ENCODE measurements at regions not wholly inside any gene's neighbourhood (a gene's known extent, or its start where the extent isn't known, plus 50 kb on each side); places are given as distances from the start of the nearest gene placed in this dataset.

- no peaks in the 10 kb centered on the region for H3K4me1 ChIP-seq (ENCODE audit: insufficient read depth, insufficient read length)
- DNase-seq (ENCODE audit: low read depth, low spot score), result no peak
- no peak overlapping the region for H3K4me3 ChIP-seq (ENCODE audit: insufficient read length, low read depth)
- no peaks in the 10 kb centered on the region for H3K9me3 ChIP-seq (ENCODE audit: insufficient read depth, low read length)
- no peaks in the 10 kb centered on the region for H3K27me3 ChIP-seq (ENCODE audit: insufficient read depth, insufficient read length)
- TF ChIP-seq ZNF274 (IDR thresholded peaks at IDR 0.05; ENCODE audit: low read depth, low read length) (no peak), SUZ12 (IDR thresholded peaks at IDR 0.05; ENCODE audit: extremely low read depth, insufficient read depth, insufficient read length) (no peak), YY1 (IDR thresholded peaks at IDR 0.05; ENCODE audit: insufficient read depth, insufficient read length) (no peak)
- H3K9ac ChIP-seq (ENCODE audit: insufficient read length, low read depth), result no peak overlapping the region
- no peaks in the 10 kb centered on the region for H3K36me3 ChIP-seq (ENCODE audit: insufficient read depth, insufficient read length, low read length)
Measured at GRCh38 chr5:57948091-57948490, 465.5 kb upstream of the ACTBL2 start.

DNA sequence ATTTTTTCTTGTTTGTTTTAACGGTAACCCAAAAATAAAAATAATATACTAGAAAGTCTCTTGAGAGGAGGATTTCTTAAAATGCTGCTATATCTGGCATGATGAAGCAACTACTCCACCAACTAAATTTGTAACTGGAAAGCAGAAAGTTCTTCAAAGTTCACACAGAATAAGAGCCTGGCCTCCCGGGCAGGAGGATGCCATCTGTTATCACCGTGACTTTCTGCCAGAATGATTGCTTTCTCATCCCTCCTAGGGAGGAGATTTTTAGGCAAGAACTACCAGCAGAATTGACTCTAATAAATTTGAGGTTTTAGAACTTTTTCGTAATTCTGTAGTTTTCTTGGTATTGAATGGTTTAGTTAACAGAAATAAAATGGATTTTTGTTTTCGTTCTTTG, 464.6 kb upstream of the ACTBL2 start:
- no peak for DNase-seq (ENCODE audit: low read depth, low spot score)
- TF ChIP-seq YY1 (IDR thresholded peaks at IDR 0.05; ENCODE audit: insufficient read depth, insufficient read length) (no peak), SUZ12 (IDR thresholded peaks at IDR 0.05; ENCODE audit: extremely low read depth, insufficient read depth, insufficient read length) (no peak), ZNF274 (IDR thresholded peaks at IDR 0.05; ENCODE audit: low read depth, low read length) (no peak)
- Histone ChIP-seq H3K4me3 (ENCODE audit: insufficient read length, low read depth) (no peak overlapping the region), H3K9me3 (ENCODE audit: insufficient read depth, low read length) (no peaks in the 10 kb centered on the region), H3K27me3 (ENCODE audit: insufficient read depth, insufficient read length) (no peaks in the 10 kb centered on the region), H3K4me1 (ENCODE audit: insufficient read depth, insufficient read length) (no peaks in the 10 kb centered on the region), H3K9ac (ENCODE audit: insufficient read length, low read depth) (no peak overlapping the region), H3K36me3 (ENCODE audit: insufficient read depth, insufficient read length, low read length) (no peaks in the 10 kb centered on the region)

DNA sequence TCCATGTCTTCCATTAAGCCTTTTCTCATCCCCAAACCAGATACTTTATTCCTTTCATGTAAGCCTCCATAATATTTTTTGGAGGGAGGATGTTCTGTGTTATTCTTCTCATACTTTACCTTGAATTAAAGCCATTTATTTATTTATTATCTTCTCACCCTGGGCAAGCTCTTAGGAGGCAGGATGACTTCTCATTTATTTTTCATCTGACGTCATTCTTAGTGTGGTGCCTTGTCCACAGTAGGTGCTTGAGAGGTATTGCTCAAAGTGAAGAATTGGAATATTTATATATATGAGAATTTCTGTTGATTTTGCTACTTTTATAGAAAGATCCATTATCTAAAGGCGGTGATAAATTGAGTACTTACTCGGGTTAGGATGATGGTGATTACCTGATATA, 458.3 kb upstream of the ACTBL2 start:
- no peaks in the 10 kb centered on the region for H3K4me1 ChIP-seq (ENCODE audit: insufficient read depth, insufficient read length)
- H3K9ac ChIP-seq (ENCODE audit: insufficient read length, low read depth), result no peak overlapping the region
- DNase-seq (ENCODE audit: low read depth, low spot score), result no peak
- no peak overlapping the region for H3K4me3 ChIP-seq (ENCODE audit: insufficient read length, low read depth)
- H3K36me3 ChIP-seq (ENCODE audit: insufficient read depth, insufficient read length, low read length), result no peaks in the 10 kb centered on the region
- no peaks in the 10 kb centered on the region for H3K9me3 ChIP-seq (ENCODE audit: insufficient read depth, low read length)
- H3K27me3 ChIP-seq (ENCODE audit: insufficient read depth, insufficient read length), result no peaks in the 10 kb centered on the region
- no peak for TF ChIP-seq ZNF274 (IDR thresholded peaks at IDR 0.05; ENCODE audit: low read depth, low read length)
- TF ChIP-seq SUZ12 (IDR thresholded peaks at IDR 0.05; ENCODE audit: extremely low read depth, insufficient read depth, insufficient read length), result no peak
- no peak for TF ChIP-seq YY1 (IDR thresholded peaks at IDR 0.05; ENCODE audit: insufficient read depth, insufficient read length)

DNA sequence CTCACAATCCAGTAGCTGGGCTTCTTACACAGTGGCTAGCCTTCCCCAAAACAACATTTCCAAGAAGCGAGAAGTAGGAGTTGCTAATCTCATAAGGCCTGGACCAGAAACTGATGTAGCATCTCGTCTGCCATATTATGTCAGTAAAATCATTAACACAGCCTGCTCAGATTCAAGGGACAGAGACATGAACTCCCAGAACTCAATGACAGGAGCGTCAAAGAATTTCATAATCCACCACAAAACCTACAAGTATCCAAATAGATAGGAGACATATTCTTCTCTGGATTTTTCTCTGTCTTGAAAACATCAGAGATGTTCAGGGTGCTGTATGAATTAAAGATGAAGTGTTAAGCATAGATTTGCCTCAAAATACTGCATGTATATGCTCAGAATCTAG, 457.6 kb upstream of the ACTBL2 start:
- Histone ChIP-seq H3K36me3 (ENCODE audit: insufficient read depth, insufficient read length, low read length) (no peaks in the 10 kb centered on the region), H3K4me3 (ENCODE audit: insufficient read length, low read depth) (no peak overlapping the region), H3K9ac (ENCODE audit: insufficient read length, low read depth) (no peak overlapping the region), H3K9me3 (ENCODE audit: insufficient read depth, low read length) (no peaks in the 10 kb centered on the region), H3K27me3 (ENCODE audit: insufficient read depth, insufficient read length) (no peaks in the 10 kb centered on the region), H3K4me1 (ENCODE audit: insufficient read depth, insufficient read length) (no peaks in the 10 kb centered on the region)
- no peak for DNase-seq (ENCODE audit: low read depth, low spot score)
- TF ChIP-seq ZNF274 (IDR thresholded peaks at IDR 0.05; ENCODE audit: low read depth, low read length) (no peak), SUZ12 (IDR thresholded peaks at IDR 0.05; ENCODE audit: extremely low read depth, insufficient read depth, insufficient read length) (no peak), YY1 (IDR thresholded peaks at IDR 0.05; ENCODE audit: insufficient read depth, insufficient read length) (no peak)

DNA sequence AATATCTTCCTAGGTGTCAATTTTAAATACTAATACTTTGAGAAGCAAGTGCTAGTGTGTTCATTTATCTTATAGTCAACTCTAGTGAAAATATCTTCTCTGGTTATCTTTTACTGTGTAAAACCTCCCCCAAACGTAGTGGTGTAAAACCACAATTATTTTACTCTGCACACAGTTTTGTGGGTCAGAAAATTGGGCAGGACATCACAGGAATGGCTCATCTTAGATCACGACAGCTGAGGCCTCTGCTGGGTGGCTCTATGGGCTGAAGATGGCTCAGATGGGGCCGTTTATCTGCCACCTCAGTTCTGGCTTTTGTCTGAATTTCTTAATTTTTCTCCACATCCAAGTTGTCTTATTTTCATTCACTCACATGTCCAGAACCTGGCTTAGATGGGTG, 457.2 kb upstream of the ACTBL2 start:
- no peaks in the 10 kb centered on the region for H3K27me3 ChIP-seq (ENCODE audit: insufficient read depth, insufficient read length)
- no peaks in the 10 kb centered on the region for H3K4me1 ChIP-seq (ENCODE audit: insufficient read depth, insufficient read length)
- H3K9ac ChIP-seq (ENCODE audit: insufficient read length, low read depth), result no peak overlapping the region
- H3K9me3 ChIP-seq (ENCODE audit: insufficient read depth, low read length), result no peaks in the 10 kb centered on the region
- H3K4me3 ChIP-seq (ENCODE audit: insufficient read length, low read depth), result no peak overlapping the region
- TF ChIP-seq SUZ12 (IDR thresholded peaks at IDR 0.05; ENCODE audit: extremely low read depth, insufficient read depth, insufficient read length) (no peak), ZNF274 (IDR thresholded peaks at IDR 0.05; ENCODE audit: low read depth, low read length) (no peak), YY1 (IDR thresholded peaks at IDR 0.05; ENCODE audit: insufficient read depth, insufficient read length) (no peak)
- no peak for DNase-seq (ENCODE audit: low read depth, low spot score)
- no peaks in the 10 kb centered on the region for H3K36me3 ChIP-seq (ENCODE audit: insufficient read depth, insufficient read length, low read length)

DNA sequence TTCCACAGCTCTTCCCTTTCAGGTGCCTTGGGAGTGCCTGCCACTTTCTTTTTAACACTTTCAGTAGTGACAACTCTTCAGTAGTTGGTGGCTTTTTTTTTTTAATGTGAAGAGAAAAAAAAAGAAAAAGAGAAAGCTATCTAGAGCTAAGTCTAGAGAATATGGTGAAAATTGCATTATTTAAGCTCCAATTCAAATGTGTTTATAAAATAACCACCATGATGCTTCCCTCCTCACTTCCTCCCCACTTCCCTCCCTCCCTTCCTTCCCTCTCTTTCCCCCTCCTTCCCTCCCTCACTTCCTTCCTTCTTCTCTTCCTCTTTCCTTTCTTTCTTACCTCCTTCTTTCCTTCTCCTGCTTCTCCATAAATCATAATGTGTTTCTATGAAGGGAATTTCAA, 456.7 kb upstream of the ACTBL2 start:
- H3K9ac ChIP-seq (ENCODE audit: insufficient read length, low read depth), result no peak overlapping the region
- no peaks in the 10 kb centered on the region for H3K36me3 ChIP-seq (ENCODE audit: insufficient read depth, insufficient read length, low read length)
- no peaks in the 10 kb centered on the region for H3K9me3 ChIP-seq (ENCODE audit: insufficient read depth, low read length)
- DNase-seq (ENCODE audit: low read depth, low spot score), result no peak
- no peaks in the 10 kb centered on the region for H3K4me1 ChIP-seq (ENCODE audit: insufficient read depth, insufficient read length)
- no peaks in the 10 kb centered on the region for H3K27me3 ChIP-seq (ENCODE audit: insufficient read depth, insufficient read length)
- no peak overlapping the region for H3K4me3 ChIP-seq (ENCODE audit: insufficient read length, low read depth)
- TF ChIP-seq SUZ12 (IDR thresholded peaks at IDR 0.05; ENCODE audit: extremely low read depth, insufficient read depth, insufficient read length) (no peak), ZNF274 (IDR thresholded peaks at IDR 0.05; ENCODE audit: low read depth, low read length) (no peak), YY1 (IDR thresholded peaks at IDR 0.05; ENCODE audit: insufficient read depth, insufficient read length) (no peak)

GRCh38 chr5:57938174-57938557, 455.6 kb upstream of the ACTBL2 start:
- Histone ChIP-seq H3K4me3 (ENCODE audit: insufficient read length, low read depth) (no peak overlapping the region), H3K9me3 (ENCODE audit: insufficient read depth, low read length) (no peaks in the 10 kb centered on the region), H3K27me3 (ENCODE audit: insufficient read depth, insufficient read length) (no peaks in the 10 kb centered on the region), H3K9ac (ENCODE audit: insufficient read length, low read depth) (no peak overlapping the region), H3K4me1 (ENCODE audit: insufficient read depth, insufficient read length) (no peaks in the 10 kb centered on the region), H3K36me3 (ENCODE audit: insufficient read depth, insufficient read length, low read length) (no peaks in the 10 kb centered on the region)
- no peak for DNase-seq (ENCODE audit: low read depth, low spot score)
- TF ChIP-seq ZNF274 (IDR thresholded peaks at IDR 0.05; ENCODE audit: low read depth, low read length), result no peak
- no peak for TF ChIP-seq SUZ12 (IDR thresholded peaks at IDR 0.05; ENCODE audit: extremely low read depth, insufficient read depth, insufficient read length)
- no peak for TF ChIP-seq YY1 (IDR thresholded peaks at IDR 0.05; ENCODE audit: insufficient read depth, insufficient read length)
